Activated naive CD4-positive, alpha-beta T cell treated with anti-CD3 and anti-CD28 coated beads, Interleukin-2, amount 50 U/mL, for 72 hours (primary cell): ENCODE measurements at regions not wholly inside any gene's neighbourhood (a gene's known extent, or its start where the extent isn't known, plus 50 kb on each side); places are given as distances from the start of the nearest gene placed in this dataset.

ENCODE experiments used
- ATAC-seq, 2 donors: fragments of 150-1000 bp; cut with Tn5 transposase; 2 replicates each; pipeline ENCODE4 v1.10.0; 2021; ENCODE audit warnings: mild to moderate bottlenecking in 2 of 2, moderate library complexity in 2 of 2
- DNase-seq, 2 donors: peaks; one replicate each; pipeline ENCODE4 v3.0.0; 2021 to 2022; ENCODE audit warnings: low spot score in 2 of 2
- H3K27ac Mint-ChIP-seq, 2 donors: one replicate each; pipeline ENCODE4 v1.8.0; 2022; ENCODE audit warnings: mild to moderate bottlenecking in 2 of 2, mixed read lengths in 2 of 2
- H3K36me3 Mint-ChIP-seq, 2 donors: one replicate each; pipeline ENCODE4 v1.8.0; 2022; ENCODE audit warnings: mixed read lengths in 2 of 2
- H3K9me3 Mint-ChIP-seq, 2 donors: one replicate each; pipeline ENCODE4 v1.8.0; 2022; ENCODE audit warnings: mixed read lengths in 2 of 2

GRCh38 chr5:163612358-163613149 is 107.1 kb downstream of the MAT2B start:
- DNase-seq, result no peak
- ATAC-seq, result no peak
- no peaks in the 10 kb centered on the region for H3K36me3 Mint-ChIP-seq
- H3K9me3 Mint-ChIP-seq, result no peaks in the 10 kb centered on the region
- H3K27ac Mint-ChIP-seq, result no peak overlapping the region

DNA sequence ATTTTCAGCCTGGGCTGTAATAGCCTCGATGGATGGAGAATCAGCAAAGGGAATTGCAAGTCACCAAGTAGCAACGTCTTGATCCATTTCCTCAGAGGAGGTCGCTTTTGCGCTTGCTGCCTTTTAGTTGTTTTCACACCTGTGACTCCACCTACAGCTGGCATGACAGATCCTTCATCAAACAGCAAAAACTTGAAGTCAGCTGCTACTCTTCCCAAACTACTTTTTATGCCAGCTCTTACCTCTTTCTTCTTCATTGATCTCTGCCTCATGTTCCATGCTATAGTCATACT is 107.7 kb downstream of the MAT2B start:
- H3K9me3 Mint-ChIP-seq, result no peaks in the 10 kb centered on the region
- no peaks in the 10 kb centered on the region for H3K36me3 Mint-ChIP-seq
- no peak overlapping the region for H3K27ac Mint-ChIP-seq
- DNase-seq, result no peak
- ATAC-seq, result no peak

GRCh38 chr5:163614787-163615186 is 109.4 kb downstream of the MAT2B start:
- Mint-ChIP-seq H3K9me3 (no peaks in the 10 kb centered on the region), H3K36me3 (no peaks in the 10 kb centered on the region), H3K27ac (no peak overlapping the region)
- DNase-seq, result no peak
- ATAC-seq, result no peak

- no peak overlapping the region for H3K27ac Mint-ChIP-seq
- ATAC-seq (no peak), DNase-seq (no peak)
- H3K36me3 Mint-ChIP-seq, result no peaks in the 10 kb centered on the region
- no peaks in the 10 kb centered on the region for H3K9me3 Mint-ChIP-seq
Measured at GRCh38 chr5:163619273-163619934, 114.0 kb downstream of the MAT2B start.

DNA sequence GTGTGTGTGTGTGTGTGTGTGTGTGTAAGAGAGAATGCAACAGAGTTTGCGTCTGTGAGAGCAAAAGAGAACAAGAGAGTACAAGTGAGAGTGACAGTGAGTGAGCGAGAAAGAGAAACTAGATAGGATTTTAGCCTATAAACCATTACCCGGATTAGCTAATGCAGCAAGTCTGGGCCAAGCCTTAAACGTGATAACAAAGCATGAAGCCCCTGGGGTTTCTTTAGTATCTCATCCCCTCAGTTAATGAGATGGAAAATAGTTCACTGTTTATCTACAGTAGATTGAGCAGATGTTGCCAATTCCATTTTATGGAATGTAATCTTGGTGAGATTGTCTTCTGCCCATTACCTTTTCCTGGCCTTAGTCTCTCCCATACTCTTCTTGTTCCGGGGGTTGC is 114.5 kb downstream of the MAT2B start:
- ATAC-seq, result no peak
- DNase-seq, result no peak
- Mint-ChIP-seq H3K27ac (no peak overlapping the region), H3K9me3 (no peaks in the 10 kb centered on the region), H3K36me3 (no peaks in the 10 kb centered on the region)

DNA sequence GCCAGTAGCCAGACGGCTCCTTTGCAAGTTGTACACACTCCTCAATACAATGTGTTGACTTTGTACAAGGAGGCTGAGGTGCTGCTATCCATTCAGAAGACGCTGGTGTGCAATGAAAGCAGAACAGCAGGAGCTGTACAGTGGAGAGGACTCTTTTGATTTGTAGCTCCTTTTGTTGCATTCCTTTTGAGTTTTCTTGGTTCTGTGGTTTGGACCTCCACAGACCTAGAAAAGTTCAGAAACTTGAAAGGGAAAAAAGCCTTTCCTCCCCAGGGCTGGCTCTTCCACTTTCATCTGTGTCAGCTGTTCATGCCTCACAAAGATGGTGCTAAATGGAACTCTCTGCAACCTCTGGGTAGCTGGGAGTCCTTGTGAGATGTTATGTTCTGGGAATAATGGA is 117.4 kb downstream of the MAT2B start:
- DNase-seq, result no peak
- Mint-ChIP-seq H3K27ac (no peak overlapping the region), H3K36me3 (no peaks in the 10 kb centered on the region), H3K9me3 (no peaks in the 10 kb centered on the region)
- no peak for ATAC-seq

DNA sequence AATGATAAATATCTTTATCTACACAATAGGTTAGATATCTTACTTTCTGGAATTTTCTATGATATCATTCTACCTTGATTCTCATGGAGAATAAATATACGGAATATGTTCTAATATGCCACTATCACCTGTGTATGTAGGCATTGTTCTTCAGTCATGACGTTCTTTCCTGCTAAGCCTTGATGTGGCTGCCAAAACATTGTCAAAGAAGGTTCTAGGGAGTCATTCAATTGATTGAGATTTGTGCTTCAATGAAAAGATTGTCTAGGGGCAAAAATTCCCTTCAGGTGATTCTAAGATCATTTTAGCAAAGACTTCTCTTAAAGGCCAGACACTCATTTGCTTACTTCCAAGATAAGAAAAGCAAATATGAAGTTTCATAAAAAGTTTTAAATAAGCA is 118.1 kb downstream of the MAT2B start:
- DNase-seq (no peak), ATAC-seq (no peak)
- Mint-ChIP-seq H3K9me3 (no peaks in the 10 kb centered on the region), H3K27ac (no peak overlapping the region), H3K36me3 (no peaks in the 10 kb centered on the region)

GRCh38 chr5:163623986-163624385 is 118.6 kb downstream of the MAT2B start:
- H3K9me3 Mint-ChIP-seq, result no peaks in the 10 kb centered on the region
- no peak overlapping the region for H3K27ac Mint-ChIP-seq
- no peaks in the 10 kb centered on the region for H3K36me3 Mint-ChIP-seq
- no peak for ATAC-seq
- no peak for DNase-seq

DNA sequence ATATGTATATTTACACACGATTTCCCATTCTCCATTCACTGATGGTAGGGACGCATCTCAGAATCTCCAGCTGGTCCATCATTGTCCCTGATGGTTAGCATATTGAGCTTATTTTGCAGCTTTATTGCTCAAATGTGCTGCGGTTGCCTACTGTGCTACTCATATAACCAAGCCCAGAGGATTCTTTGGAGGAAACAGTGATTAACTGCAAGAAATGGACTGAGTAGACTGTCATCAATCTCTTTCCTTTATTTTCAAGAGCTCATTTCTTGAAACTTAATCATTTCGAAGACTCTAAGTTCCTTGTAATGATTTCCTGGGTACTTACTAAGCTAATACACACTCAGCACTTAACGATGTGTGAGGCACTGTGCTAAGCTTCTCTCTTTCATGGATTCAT is 119.0 kb downstream of the MAT2B start:
- DNase-seq (no peak), ATAC-seq (no peak)
- H3K9me3 Mint-ChIP-seq, result no peaks in the 10 kb centered on the region
- H3K36me3 Mint-ChIP-seq, result no peaks in the 10 kb centered on the region
- H3K27ac Mint-ChIP-seq, result no peak overlapping the region

- no peaks in the 10 kb centered on the region for H3K36me3 Mint-ChIP-seq
- ATAC-seq, result no peak
- no peak overlapping the region for H3K27ac Mint-ChIP-seq
- no peak for DNase-seq
- no peaks in the 10 kb centered on the region for H3K9me3 Mint-ChIP-seq
Measured at GRCh38 chr5:163626904-163627434, 121.5 kb downstream of the MAT2B start.

GRCh38 chr5:163631856-163632255 is 126.4 kb downstream of the MAT2B start:
- Mint-ChIP-seq H3K27ac (no peak overlapping the region), H3K36me3 (no peaks in the 10 kb centered on the region), H3K9me3 (no peaks in the 10 kb centered on the region)
- no peak for ATAC-seq
- no peak for DNase-seq

GRCh38 chr5:163633926-163634460 is 128.6 kb downstream of the MAT2B start:
- no peak for ATAC-seq
- peaks cover 4 to 5% of the 10 kb centered on the region in 2 donors for H3K9me3 Mint-ChIP-seq
- DNase-seq, result no peak

GRCh38 chr5:163635631-163636030 is 130.2 kb downstream of the MAT2B start:
- Mint-ChIP-seq H3K36me3 (no peaks in the 10 kb centered on the region), H3K27ac (no peak overlapping the region), H3K9me3 (peaks cover 4 to 5% of the 10 kb centered on the region in 2 donors)
- DNase-seq (no peak), ATAC-seq (no peak)

More at GRCh38 chr5:163633926-163634460, 128.6 kb downstream of the MAT2B start:
- no peaks in the 10 kb centered on the region for H3K36me3 Mint-ChIP-seq
- no peak overlapping the region for H3K27ac Mint-ChIP-seq

- no peak for ATAC-seq
- Mint-ChIP-seq H3K27ac (no peak overlapping the region), H3K36me3 (no peaks in the 10 kb centered on the region), H3K9me3 (peaks cover 2% of the 10 kb centered on the region in 2 donors)
- no peak for DNase-seq
Measured at GRCh38 chr5:163642904-163643303, 137.5 kb downstream of the MAT2B start.

DNA sequence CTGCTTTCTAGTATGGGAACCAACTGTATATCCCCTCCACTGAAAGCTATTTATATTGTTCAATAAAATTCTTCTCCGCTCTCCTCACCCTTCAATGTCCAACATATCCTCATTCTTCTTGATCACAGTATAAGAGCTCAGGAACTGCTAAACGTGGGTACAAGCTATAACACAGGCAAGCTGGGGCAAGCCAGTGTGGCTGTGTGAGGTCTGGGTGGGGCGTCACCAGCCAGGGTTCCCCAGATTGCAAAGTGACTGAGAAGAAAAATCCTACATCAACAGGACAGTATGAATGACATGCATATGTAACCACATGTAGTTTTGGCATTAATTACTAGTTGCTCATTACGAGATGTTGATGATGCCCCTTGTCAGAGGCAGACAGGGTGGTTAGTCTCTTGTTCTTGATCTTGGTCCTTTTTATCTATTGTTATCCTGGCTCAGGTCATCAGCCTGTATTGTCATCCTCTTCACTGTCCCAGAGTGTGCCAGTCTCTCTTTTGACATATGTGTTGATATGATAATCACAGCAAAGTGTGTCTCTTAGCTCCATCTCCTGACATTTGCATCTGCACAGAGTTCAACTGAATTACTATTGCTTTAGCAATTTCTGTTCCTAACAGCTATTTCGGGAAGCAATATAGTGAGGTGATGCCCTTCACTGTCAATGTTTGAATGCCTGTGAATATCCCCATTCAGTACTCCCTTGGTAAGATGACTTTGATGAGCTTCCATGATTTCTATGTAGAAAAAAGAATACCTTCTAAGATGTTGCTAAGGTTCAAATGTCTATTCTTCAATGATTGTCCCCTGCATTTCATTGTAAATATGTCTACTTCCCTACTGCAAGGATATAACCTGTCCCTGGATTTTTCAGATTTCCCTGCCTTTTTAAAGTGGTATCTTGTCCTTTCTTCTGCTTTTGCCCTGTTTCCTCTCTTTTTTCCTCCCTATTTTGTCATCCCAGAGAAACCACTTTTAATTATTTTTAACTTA is 140.3 kb downstream of the MAT2B start:
- Mint-ChIP-seq H3K36me3 (no peaks in the 10 kb centered on the region), H3K27ac (no peak overlapping the region), H3K9me3 (no peaks in the 10 kb centered on the region)
- DNase-seq (no peak), ATAC-seq (no peak)

GRCh38 chr5:163649514-163649913 is 144.1 kb downstream of the MAT2B start:
- H3K9me3 Mint-ChIP-seq, result peaks cover 4 to 9% of the 10 kb centered on the region in 2 donors
- DNase-seq (no peak), ATAC-seq (no peak)
- no peaks in the 10 kb centered on the region for H3K36me3 Mint-ChIP-seq
- H3K27ac Mint-ChIP-seq, result no peak overlapping the region

DNA sequence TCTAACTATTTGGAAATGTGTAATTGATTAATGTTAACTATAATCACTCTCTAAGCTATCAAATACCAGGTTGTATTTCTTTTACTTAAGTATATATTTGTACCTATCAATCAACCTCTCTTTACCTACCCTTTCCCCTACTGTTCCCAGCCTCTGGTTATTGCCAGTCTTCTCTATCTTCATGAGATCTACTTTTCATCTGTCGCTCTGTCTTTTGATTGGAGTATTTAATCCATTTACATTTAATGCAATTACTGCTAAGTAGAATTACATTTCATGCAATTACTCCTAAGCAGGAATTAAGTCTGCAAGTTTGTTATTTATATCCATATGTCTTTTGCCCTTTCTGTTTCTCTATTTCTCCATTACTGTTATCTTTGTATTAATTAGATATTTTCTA is 148.1 kb downstream of the MAT2B start:
- Mint-ChIP-seq H3K9me3 (peaks cover 4 to 9% of the 10 kb centered on the region in 2 donors), H3K27ac (no peak overlapping the region), H3K36me3 (no peaks in the 10 kb centered on the region)
- DNase-seq (no peak), ATAC-seq (no peak)
